GM18870 (cell line): ENCODE measurements at regions not wholly inside any gene's neighbourhood (a gene's known extent, or its start where the extent isn't known, plus 50 kb on each side); places are given as distances from the start of the nearest gene placed in this dataset.

ENCODE experiments used
- ATAC-seq: cut with Tn5 transposase; IDR thresholded peaks from one replicate; pipeline ENCODE4 v1.9.1; 2021; ENCODE audit warnings: moderate library complexity; ENCODE audit not compliant: unreplicated experiment

DNA sequence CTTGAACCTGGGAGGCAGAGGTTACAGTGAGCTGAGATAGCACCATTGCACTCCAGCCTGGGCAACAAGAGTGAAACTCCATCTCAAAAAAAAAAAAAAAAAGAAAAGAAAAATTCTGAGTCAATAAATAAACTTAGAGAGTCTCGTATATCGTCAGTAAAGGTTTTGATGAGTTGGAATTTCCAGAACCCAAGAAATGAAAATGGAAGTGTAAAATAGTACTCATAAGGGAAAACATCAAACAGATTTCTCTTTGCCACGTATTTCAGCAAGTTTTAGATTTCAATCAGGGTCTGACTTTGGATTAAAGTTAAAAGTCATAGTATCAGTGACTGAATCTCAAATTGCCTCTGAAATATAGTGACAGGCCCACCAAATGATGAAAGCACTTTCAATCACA lies 71.4 kb upstream of the SPOPL start:
- peak; percentile 55 for ATAC-seq

GRCh38 chr2:138432971-138433370 lies 68.6 kb upstream of the SPOPL start:
- no peak for ATAC-seq

DNA sequence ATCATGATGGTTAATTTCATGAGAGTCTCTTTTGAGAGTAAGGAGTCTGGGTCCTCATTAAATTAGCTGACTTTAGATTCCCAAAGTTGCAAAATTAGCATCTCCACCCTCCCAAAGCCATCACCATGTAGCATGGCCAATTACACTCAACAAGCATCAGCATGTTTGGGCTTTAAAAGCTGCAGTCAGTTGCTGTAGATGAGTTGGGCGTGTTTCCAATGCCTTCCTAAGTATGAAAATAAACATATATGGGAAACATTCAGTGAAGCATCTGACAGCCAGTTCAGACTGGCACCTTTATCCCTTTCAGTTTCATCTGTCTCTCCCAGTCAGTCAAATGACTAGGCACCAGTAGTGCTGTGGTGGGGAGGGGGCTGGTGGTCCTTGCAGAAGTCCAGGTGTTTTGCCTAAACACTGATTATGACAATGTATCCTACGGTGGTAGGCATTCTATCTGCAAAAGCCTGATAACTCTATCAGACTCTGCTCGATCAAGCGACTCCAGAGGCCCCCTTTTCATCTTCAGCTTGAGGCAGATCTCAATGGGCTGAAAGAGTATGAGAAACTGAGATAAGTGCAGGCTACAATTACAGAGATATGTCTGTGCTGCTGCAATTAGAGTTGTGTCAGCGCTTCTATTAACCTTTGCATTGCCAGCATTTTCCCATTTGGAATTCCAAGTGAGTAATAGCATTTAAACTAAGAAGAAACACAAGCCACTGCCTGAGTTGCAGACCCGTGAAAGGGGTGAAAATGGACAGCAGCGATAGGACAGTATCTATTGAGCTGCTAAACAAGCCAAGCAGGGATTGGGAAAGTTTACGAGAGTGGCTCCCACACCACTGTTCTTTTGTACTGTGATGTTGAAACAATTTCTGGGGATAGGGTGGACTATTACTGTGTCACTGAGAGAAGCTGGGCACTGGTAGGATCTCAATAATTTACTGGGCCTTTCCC lies 67.3 kb upstream of the SPOPL start:
- no peak for ATAC-seq

- ATAC-seq, result no peak
Observed at GRCh38 chr2:138435701-138436100, 65.9 kb upstream of the SPOPL start.

DNA sequence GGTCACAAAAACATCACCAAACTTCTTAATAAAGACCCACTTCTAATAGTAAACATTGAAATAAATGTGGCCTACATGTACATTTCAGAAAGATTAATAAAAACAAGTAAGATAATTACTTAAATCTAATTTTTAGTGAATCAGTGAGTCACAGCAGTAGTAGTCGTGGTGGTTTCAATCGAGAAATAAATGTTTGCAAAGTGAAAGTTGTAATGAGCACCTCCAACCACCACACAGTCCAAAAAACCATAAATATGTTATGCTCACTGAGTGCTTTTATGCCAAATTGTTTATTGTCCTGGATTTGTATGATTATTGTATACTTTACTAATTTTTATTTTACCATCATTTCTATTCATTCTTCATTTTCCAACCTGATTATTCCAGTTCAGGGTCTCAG lies 61.8 kb upstream of the SPOPL start:
- no peak for ATAC-seq

DNA sequence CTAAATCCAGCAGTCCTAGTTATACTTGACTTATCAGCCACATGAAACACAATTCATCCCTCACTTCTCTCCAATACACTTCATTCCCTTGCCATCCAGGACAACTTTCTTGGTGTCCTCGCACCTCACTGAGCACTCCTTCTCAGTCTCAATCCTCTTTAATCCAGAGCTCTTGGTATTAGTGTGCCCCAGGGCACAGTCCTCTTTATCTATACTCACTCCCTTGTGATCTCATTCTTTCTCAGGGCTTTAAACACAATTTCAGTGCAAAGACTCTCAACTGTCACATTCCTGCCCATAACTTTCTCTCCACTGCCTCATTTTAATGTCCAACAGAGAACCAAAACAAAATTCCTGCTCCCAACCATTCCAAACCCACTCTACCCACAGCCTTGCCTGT lies 60.8 kb upstream of the SPOPL start:
- ATAC-seq, result no peak

DNA sequence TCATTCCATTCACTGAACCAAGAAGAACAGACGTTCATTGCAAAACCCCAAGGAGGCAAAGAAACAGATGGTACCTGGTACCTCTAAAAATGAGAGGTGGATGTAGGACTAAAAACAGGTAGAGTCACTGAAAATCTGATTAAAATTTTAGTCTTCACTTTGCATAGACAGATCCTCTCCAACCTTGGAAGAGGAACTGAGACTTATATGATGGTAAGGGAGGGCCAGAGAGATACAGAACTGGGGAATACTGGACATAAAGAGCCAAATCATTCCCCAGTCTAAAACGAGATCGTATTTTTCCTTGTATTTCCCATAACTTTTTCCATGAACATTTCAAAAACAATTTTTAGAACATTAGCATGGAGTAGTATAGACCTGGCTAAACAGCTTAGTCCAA lies 59.7 kb upstream of the SPOPL start:
- ATAC-seq, result no peak

DNA sequence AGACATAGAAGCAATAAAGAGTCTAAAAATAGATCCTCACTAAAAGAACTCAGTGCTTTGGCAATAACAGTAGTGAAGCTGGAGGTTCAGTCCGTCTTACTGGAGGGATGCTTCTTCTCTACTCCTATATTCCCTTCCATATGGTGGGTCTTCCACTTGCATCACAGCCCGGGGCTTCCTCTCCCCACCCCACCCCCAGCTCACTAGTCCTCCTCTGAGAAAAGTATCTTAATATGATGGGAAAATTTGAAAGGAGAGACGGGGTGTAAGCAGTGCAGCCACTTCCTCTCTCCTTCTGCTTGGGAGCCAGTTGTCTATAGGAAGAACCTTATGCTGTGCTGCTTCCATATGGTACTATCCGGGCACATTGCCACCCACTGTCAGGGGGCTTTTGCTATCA lies 57.2 kb upstream of the SPOPL start:
- no peak for ATAC-seq

GRCh38 chr2:138445227-138445626 lies 56.3 kb upstream of the SPOPL start:
- ATAC-seq, result no peak

DNA sequence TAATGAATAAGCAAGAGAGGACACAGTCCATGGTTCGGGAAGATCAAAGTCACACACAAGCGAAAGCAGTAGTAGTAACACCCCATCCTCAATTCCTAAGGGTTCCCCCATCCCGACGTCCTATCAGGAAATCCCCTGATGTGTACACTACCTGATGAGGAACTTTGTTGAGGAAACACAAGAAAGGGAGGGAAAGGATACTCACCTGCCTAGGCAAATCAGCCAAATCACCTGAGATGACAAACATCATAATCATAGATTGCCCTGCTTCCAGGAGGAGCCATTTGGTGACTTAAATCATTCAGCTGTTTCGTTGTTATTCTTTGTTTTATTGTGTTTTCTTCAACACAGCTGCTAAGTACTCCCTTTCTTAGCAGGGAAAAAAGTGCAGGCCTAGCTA lies 55.5 kb upstream of the SPOPL start:
- no peak for ATAC-seq

DNA sequence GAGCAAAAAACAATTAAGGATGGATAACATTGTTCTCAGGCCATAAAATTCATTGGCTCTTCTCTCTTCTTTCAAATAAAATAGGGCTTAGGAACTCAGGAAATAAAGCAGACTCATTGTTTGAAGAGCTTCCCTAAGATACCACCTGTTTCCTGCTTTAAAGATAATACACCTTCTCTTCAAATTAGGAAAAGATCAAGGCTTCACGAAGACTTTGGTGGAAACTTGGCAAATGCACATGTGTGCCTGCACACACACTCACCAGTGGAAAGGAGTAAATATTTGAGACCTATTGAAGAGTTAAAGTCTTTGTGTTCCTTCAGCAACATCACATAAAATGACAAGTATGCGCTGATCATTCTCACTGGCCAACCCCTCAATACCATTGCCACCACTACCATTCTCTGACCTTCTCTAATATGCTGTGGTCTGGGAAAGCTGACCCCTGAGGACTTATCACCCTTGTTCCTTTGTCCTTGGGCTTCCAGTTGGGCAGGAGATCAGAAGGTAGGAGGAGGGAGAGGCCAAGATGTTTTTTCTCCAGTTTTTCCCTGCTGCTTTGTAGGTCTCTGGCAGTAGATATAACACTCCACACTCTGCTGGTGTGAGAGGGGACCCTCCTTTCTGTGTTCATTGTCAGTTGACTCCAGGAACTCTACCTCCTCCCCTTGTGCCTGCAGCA lies 53.5 kb upstream of the SPOPL start:
- no peak for ATAC-seq
